DND-41 (cell line): ENCODE measurements at regions not wholly inside any gene's neighbourhood (a gene's known extent, or its start where the extent isn't known, plus 50 kb on each side); places are given as distances from the start of the nearest gene placed in this dataset.

Experiments used
- ATAC-seq: fragments of 200-7000 bp; cut with Tn5 transposase; 3 replicates; pipeline ENCODE4 v1.9.1; 2021; ENCODE audit warnings: low read depth; ENCODE audit not compliant: insufficient read depth
- DNase-seq: peaks from one replicate; pipeline ENCODE4 v3.0.0-alpha.2; 2020
- H2AFZ ChIP-seq: 2 replicates; pipeline ENCODE4 v1.6.0; 2012; ENCODE audit warnings: low read depth, low read length
- H3K27ac ChIP-seq: 2 replicates; pipeline ENCODE4 v1.5.1; 2012; ENCODE audit warnings: low read length, inconsistent platforms
- H3K27me3 ChIP-seq: fragments of 200-600 bp; sonication (generic); 2 replicates; pipeline ENCODE4 v1.6.0; 2012; ENCODE audit warnings: low read length, mild to moderate bottlenecking, inconsistent platforms; ENCODE audit not compliant: insufficient read depth, poor library complexity
- H3K36me3 ChIP-seq: 2 replicates; pipeline ENCODE4 v1.5.1; 2012; ENCODE audit warnings: low read length, inconsistent platforms; ENCODE audit not compliant: insufficient read depth
- H3K4me1 ChIP-seq: 2 replicates; pipeline ENCODE4 v1.5.1; 2012; ENCODE audit warnings: mild to moderate bottlenecking, low read length; ENCODE audit not compliant: insufficient read depth
- H3K4me2 ChIP-seq: 2 replicates; pipeline ENCODE4 v1.6.0; 2012; ENCODE audit warnings: mild to moderate bottlenecking, moderate library complexity, low read length, inconsistent platforms; ENCODE audit not compliant: insufficient read depth
- H3K4me3 ChIP-seq, 2 experiments: fragments of 200-600 bp in 1 of 2; shearing (Covaris generic) in 1 of 2; 2 replicates each; pipeline ENCODE4 v1.5.1; 2012 to 2016; ENCODE audit warnings: inconsistent platforms in 2 of 2, low read length in 2 of 2, mild to moderate bottlenecking in 2 of 2, low read depth in 1 of 2, moderate library complexity in 1 of 2
- H3K79me2 ChIP-seq: 2 replicates; pipeline ENCODE4 v1.6.0; 2012; ENCODE audit warnings: low read length, inconsistent platforms; ENCODE audit not compliant: insufficient read depth
- H3K9ac ChIP-seq: 2 replicates; pipeline ENCODE4 v1.6.0; 2012; ENCODE audit warnings: low read depth, mild to moderate bottlenecking, inconsistent platforms, low read length, moderate library complexity
- H3K9me3 ChIP-seq: 2 replicates; pipeline ENCODE4 v1.5.1; 2012; ENCODE audit warnings: low read length, moderate library complexity, mild to moderate bottlenecking, inconsistent platforms; ENCODE audit not compliant: insufficient read depth, severe bottlenecking
- H4K20me1 ChIP-seq: 2 replicates; pipeline ENCODE4 v1.6.0; 2012; ENCODE audit warnings: low read length; ENCODE audit not compliant: insufficient read depth
- CTCF ChIP-seq: IDR thresholded peaks from 2 replicates; pipeline ENCODE4 v1.5.1; 2012; ENCODE audit warnings: borderline replicate concordance, low read length, moderate library complexity, mild to moderate bottlenecking; ENCODE audit not compliant: poor library complexity, severe bottlenecking; ENCODE audit errors: extremely low read depth
- EZH2 ChIP-seq: IDR thresholded peaks from 3 replicates; pipeline ENCODE4 v1.6.1; 2012; ENCODE audit warnings: borderline replicate concordance, low read depth, mild to moderate bottlenecking, moderate library complexity, low read length, inconsistent platforms; ENCODE audit not compliant: severe bottlenecking

- Histone ChIP-seq H3K4me1 (no peaks in the 10 kb centered on the region), H3K9ac (no peak overlapping the region), H3K79me2 (no peaks in the 10 kb centered on the region), H3K4me2 (no peak overlapping the region), H3K4me3 (no peak overlapping the region), H3K27ac (no peak overlapping the region), H2AFZ (no peak overlapping the region), H3K9me3 (peaks cover 4% of the 10 kb centered on the region), H4K20me1 (no peaks in the 10 kb centered on the region), H3K27me3 (peaks cover 10% of the 10 kb centered on the region), H3K36me3 (no peaks in the 10 kb centered on the region)
- TF ChIP-seq CTCF: no peak
- TF ChIP-seq EZH2: no peak
- ATAC-seq (no peak), DNase-seq (no peak)
Observed at GRCh38 chr6:144873623-144874378, 588.7 kb downstream of the UTRN start.

DNA sequence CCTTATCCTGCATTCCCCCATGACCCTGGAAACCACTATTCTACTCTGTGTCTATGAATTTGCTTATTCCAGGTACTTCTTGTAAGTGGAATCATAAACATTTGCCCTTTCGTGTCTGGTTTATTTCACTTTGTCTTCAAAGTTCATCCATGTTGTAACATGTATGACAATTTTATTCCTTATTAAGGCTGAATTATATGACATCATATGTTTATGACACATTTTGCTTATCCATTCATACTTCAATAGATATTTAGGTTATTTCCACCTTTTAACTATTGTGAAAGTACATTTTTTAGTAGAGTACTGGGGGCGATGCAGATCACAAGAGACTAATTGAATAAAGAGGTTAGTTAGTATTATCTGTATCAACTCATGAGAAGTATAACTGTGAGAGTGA lies 591.6 kb downstream of the UTRN start:
- no peak for ATAC-seq
- Histone ChIP-seq H3K27ac (no peak overlapping the region), H3K4me3 (no peak overlapping the region), H3K9me3 (peaks cover 4% of the 10 kb centered on the region), H3K9ac (no peak overlapping the region), H4K20me1 (no peaks in the 10 kb centered on the region), H3K79me2 (no peaks in the 10 kb centered on the region), H3K4me2 (no peak overlapping the region), H2AFZ (no peak overlapping the region), H3K4me1 (no peaks in the 10 kb centered on the region), H3K27me3 (peaks cover 16% of the 10 kb centered on the region), H3K36me3 (no peaks in the 10 kb centered on the region)
- DNase-seq: no peak
- TF ChIP-seq EZH2 (no peak), CTCF (no peak)

GRCh38 chr6:144877118-144877517 lies 592.0 kb downstream of the UTRN start:
- Histone ChIP-seq H4K20me1 (no peaks in the 10 kb centered on the region), H3K27me3 (peaks cover 16% of the 10 kb centered on the region), H3K79me2 (no peaks in the 10 kb centered on the region), H3K4me1 (no peaks in the 10 kb centered on the region), H3K4me2 (no peak overlapping the region), H3K4me3 (no peak overlapping the region), H2AFZ (no peak overlapping the region), H3K9ac (no peak overlapping the region), H3K36me3 (no peaks in the 10 kb centered on the region), H3K9me3 (peaks cover 4% of the 10 kb centered on the region), H3K27ac (no peak overlapping the region)
- DNase-seq: no peak
- TF ChIP-seq EZH2: no peak
- TF ChIP-seq CTCF: no peak
- ATAC-seq: no peak
